HFFc6 (cell line): ENCODE measurements at regions not wholly inside any gene's neighbourhood (a gene's known extent, or its start where the extent isn't known, plus 50 kb on each side); places are given as distances from the start of the nearest gene placed in this dataset.

Experiments used
- DNase-seq: peaks from one replicate; pipeline ENCODE4 v3.0.0-alpha.2; 2018
- H3K27ac Mint-ChIP-seq: 2 replicates; pipeline ENCODE4 v1.8.0; 2020; ENCODE audit warnings: mild to moderate bottlenecking, mixed read lengths
- H3K27me3 Mint-ChIP-seq: 2 replicates; pipeline ENCODE4 v1.8.0; 2021; ENCODE audit warnings: mild to moderate bottlenecking, moderate library complexity, mixed read lengths; ENCODE audit not compliant: insufficient read depth
- H3K36me3 Mint-ChIP-seq: 2 replicates; pipeline ENCODE4 v1.8.0; 2021; ENCODE audit warnings: low read depth, mixed read lengths
- H3K4me1 Mint-ChIP-seq: 2 replicates; pipeline ENCODE4 v1.8.0; 2020; ENCODE audit warnings: low read depth, mixed read lengths
- H3K4me3 Mint-ChIP-seq: 2 replicates; pipeline ENCODE4 v1.8.0; 2020; ENCODE audit warnings: mild to moderate bottlenecking, moderate library complexity, mixed read lengths
- H3K9me3 Mint-ChIP-seq: 2 replicates; pipeline ENCODE4 v1.8.0; 2020; ENCODE audit warnings: mild to moderate bottlenecking, mixed read lengths
- CTCF ChIP-seq: fragments of 200-600 bp; sonication (generic); IDR thresholded peaks from 2 replicates; pipeline ENCODE4 v1.5.0; 2021; ENCODE audit warnings: antibody characterized with exemption, mild to moderate bottlenecking

- TF ChIP-seq CTCF, result no peak
- Mint-ChIP-seq H3K4me3 (no peak overlapping the region), H3K27ac (no peak overlapping the region), H3K36me3 (peaks cover 9% of the 10 kb centered on the region), H3K9me3 (peaks cover 63% of the 10 kb centered on the region), H3K4me1 (no peaks in the 10 kb centered on the region), H3K27me3 (peaks cover 2% of the 10 kb centered on the region; the same call in 1 of the 2 replicates)
- no peak for DNase-seq
Measured at GRCh38 chr18:78776151-78776550, 203.5 kb upstream of the SALL3 start.

- H3K27me3 Mint-ChIP-seq, result no peaks in the 10 kb centered on the region; the same call in 1 of the 2 replicates
- no peak for DNase-seq
- no peak for TF ChIP-seq CTCF
- H3K27ac Mint-ChIP-seq, result no peak overlapping the region
- peaks cover 57% of the 10 kb centered on the region for H3K9me3 Mint-ChIP-seq
- no peak overlapping the region for H3K4me3 Mint-ChIP-seq
- H3K36me3 Mint-ChIP-seq, result peaks cover 9% of the 10 kb centered on the region
- H3K4me1 Mint-ChIP-seq, result no peaks in the 10 kb centered on the region
Measured at GRCh38 chr18:78776706-78777285, 202.8 kb upstream of the SALL3 start.

DNA sequence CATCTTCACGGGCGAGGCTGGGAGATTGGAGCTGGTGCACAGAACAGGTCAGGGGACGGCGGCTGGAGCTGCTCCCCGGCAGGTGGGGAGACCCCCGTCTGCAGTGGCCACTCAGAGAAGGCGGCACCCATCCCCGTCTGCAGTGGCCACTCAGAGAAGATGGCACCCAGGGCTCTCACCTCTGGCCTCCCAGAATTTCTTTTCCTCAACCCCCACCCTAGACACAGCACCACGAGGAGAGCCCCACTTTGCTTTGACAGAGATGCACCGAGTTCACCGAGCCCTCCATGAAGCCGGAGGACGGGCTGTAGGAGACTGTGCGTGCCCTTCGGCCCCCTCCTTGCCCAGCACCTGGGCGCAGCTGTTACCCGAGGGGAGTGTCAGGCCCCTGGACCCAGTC lies 201.6 kb upstream of the SALL3 start:
- TF ChIP-seq CTCF, result no peak
- Mint-ChIP-seq H3K4me1 (no peaks in the 10 kb centered on the region), H3K27me3 (no peaks in the 10 kb centered on the region), H3K36me3 (peaks cover 6% of the 10 kb centered on the region; the same call in 1 of the 2 replicates), H3K27ac (no peak overlapping the region), H3K4me3 (no peak overlapping the region), H3K9me3 (peaks cover 53% of the 10 kb centered on the region)
- DNase-seq, result no peak

DNA sequence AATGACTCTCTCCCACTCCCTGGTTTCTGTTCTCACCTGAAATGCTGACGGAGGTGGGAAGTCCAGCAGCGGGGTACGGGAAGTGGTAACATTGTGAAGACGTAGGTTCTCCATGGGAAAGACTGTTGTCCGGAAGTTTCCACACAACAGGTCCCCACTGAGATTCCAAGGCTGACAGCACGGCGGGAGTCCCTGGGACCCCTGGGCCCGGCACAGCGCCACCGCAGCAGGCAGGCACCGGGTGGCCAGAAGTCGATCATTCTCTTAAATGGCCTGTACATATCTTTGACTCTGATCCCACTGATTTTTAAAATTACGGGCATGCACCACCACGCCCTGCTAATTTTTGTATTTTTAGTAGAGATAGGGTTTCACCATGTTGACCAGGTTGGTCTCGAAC lies 201.0 kb upstream of the SALL3 start:
- H3K4me3 Mint-ChIP-seq, result no peak overlapping the region
- H3K27ac Mint-ChIP-seq, result no peak overlapping the region
- no peaks in the 10 kb centered on the region for H3K27me3 Mint-ChIP-seq
- no peak for TF ChIP-seq CTCF
- H3K9me3 Mint-ChIP-seq, result peaks cover 56% of the 10 kb centered on the region
- H3K4me1 Mint-ChIP-seq, result no peaks in the 10 kb centered on the region
- H3K36me3 Mint-ChIP-seq, result peaks cover 6% of the 10 kb centered on the region; the same call in 1 of the 2 replicates
- DNase-seq, result no peak

- H3K9me3 Mint-ChIP-seq, result peaks cover 57% of the 10 kb centered on the region
- H3K36me3 Mint-ChIP-seq, result peaks cover 6% of the 10 kb centered on the region; the same call in 1 of the 2 replicates
- TF ChIP-seq CTCF, result no peak
- H3K27me3 Mint-ChIP-seq, result no peaks in the 10 kb centered on the region
- H3K4me1 Mint-ChIP-seq, result no peaks in the 10 kb centered on the region
- DNase-seq, result no peak
- H3K27ac Mint-ChIP-seq, result no peak overlapping the region
- H3K4me3 Mint-ChIP-seq, result no peak overlapping the region
Measured at GRCh38 chr18:78779996-78780718, 199.5 kb upstream of the SALL3 start.
